Renal pelvis (tissue), 1 donor: ENCODE measurements at regions not wholly inside any gene's neighbourhood (a gene's known extent, or its start where the extent isn't known, plus 50 kb on each side); places are given as distances from the start of the nearest gene placed in this dataset.
"Not testable (repeated sequence)": the region's sequence is repeated elsewhere in the genome, so short reads cannot be mapped to it uniquely, and the experiment has no call there.

Experiments used
- DNase-seq: peaks from one replicate; pipeline ENCODE4 v3.0.0-alpha.2; 2013

GRCh38 chr9:101859620-101860019, 121.2 kb upstream of the GRIN3A start:
- DNase-seq = no peak

- DNase-seq = no peak
Observed at GRCh38 chr9:101858026-101858425, 119.6 kb upstream of the GRIN3A start.

GRCh38 chr9:101849102-101849707, 110.8 kb upstream of the GRIN3A start:
- no peak for DNase-seq

GRCh38 chr9:101848485-101848919, 110.1 kb upstream of the GRIN3A start:
- DNase-seq = peak; percentile 52

- DNase-seq = no peak
Observed at GRCh38 chr9:101846161-101846560, 107.7 kb upstream of the GRIN3A start.

- DNase-seq = no peak
Observed at GRCh38 chr9:101840694-101841188, 102.3 kb upstream of the GRIN3A start.

GRCh38 chr9:101838988-101839387, 100.5 kb upstream of the GRIN3A start:
- DNase-seq = not testable (repeated sequence)

- DNase-seq = no peak
Observed at GRCh38 chr9:101836021-101836420, 97.6 kb upstream of the GRIN3A start.

- DNase-seq = no peak
Observed at GRCh38 chr9:101832486-101832885, 94.0 kb upstream of the GRIN3A start.

- not testable (repeated sequence) for DNase-seq
Observed at GRCh38 chr9:101821450-101821849, 83.0 kb upstream of the GRIN3A start.

GRCh38 chr9:101820983-101821382, 82.5 kb upstream of the GRIN3A start:
- DNase-seq = not testable (repeated sequence)

GRCh38 chr9:101814064-101814463, 75.6 kb upstream of the GRIN3A start:
- no peak for DNase-seq

- not testable (repeated sequence) for DNase-seq
Observed at GRCh38 chr9:101807879-101808278, 69.4 kb upstream of the GRIN3A start.

GRCh38 chr9:101796044-101796443, 57.6 kb upstream of the GRIN3A start:
- DNase-seq = no peak

- DNase-seq = no peak
Observed at GRCh38 chr9:101795147-101795546, 56.7 kb upstream of the GRIN3A start.

- no peak for DNase-seq
Observed at GRCh38 chr9:101792475-101792874, 54.0 kb upstream of the GRIN3A start.

GRCh38 chr9:101791938-101792337, 53.5 kb upstream of the GRIN3A start:
- DNase-seq = peak; percentile 33

- no peak for DNase-seq
Observed at GRCh38 chr9:101791533-101791932, 53.1 kb upstream of the GRIN3A start.
